ENCODE measurements at regions not wholly inside any gene's neighbourhood (a gene's known extent, or its start where the extent isn't known, plus 50 kb on each side); places are given as distances from the start of the nearest gene placed in this dataset.
"Not testable (repeated sequence)": the region's sequence is repeated elsewhere in the genome, so short reads cannot be mapped to it uniquely, and the experiment has no call there.

- Histone ChIP-seq H3K4me2 (ENCODE audit: low read length) (peak overlapping the region; percentile 88), H3K4me1 (ENCODE audit: low read length) (peaks cover 18% of the 10 kb centered on the region), H2AFZ (ENCODE audit: low read depth, low read length) (peak overlapping the region; percentile 97)
Observed at GRCh38 chr6:149140910-149141290, 176.6 kb upstream of the TAB2 start.

GRCh38 chr6:149142924-149143429, 174.5 kb upstream of the TAB2 start:
- H3K4me2 ChIP-seq (ENCODE audit: low read length), result no peak overlapping the region
- H4K20me1 ChIP-seq (ENCODE audit: insufficient read depth, low read length), result no peaks in the 10 kb centered on the region
- H3K9ac ChIP-seq (ENCODE audit: low read length), result no peak overlapping the region
- H3K27ac ChIP-seq (ENCODE audit: low read length), result no peak overlapping the region
- H3K79me2 ChIP-seq (ENCODE audit: low read length), result no peaks in the 10 kb centered on the region
- TF ChIP-seq CTCF (IDR thresholded peaks at IDR 0.05; ENCODE audit: low read depth, low read length) (no peak), EZH2phosphoT487 (IDR thresholded peaks at IDR 0.05; ENCODE audit: low read depth) (no peak)
- peaks cover 21% of the 10 kb centered on the region for H3K4me1 ChIP-seq (ENCODE audit: low read length)
- peaks cover 3% of the 10 kb centered on the region for H3K36me3 ChIP-seq (replicated peaks; ENCODE audit: low read depth, low read length)
- no peaks in the 10 kb centered on the region for H3K9me3 ChIP-seq (ENCODE audit: insufficient read depth, low read length)
- H2AFZ ChIP-seq (ENCODE audit: low read depth, low read length), result no peak overlapping the region
- H3K4me3 ChIP-seq (ENCODE audit: low read length), result no peak overlapping the region
- no peaks in the 10 kb centered on the region for H3K27me3 ChIP-seq (ENCODE audit: low read depth, low read length)

More at GRCh38 chr6:149140910-149141290, 176.6 kb upstream of the TAB2 start:
- TF ChIP-seq CTCF (IDR thresholded peaks at IDR 0.05; ENCODE audit: low read depth, low read length), result no peak
- no peak for TF ChIP-seq EZH2phosphoT487 (IDR thresholded peaks at IDR 0.05; ENCODE audit: low read depth)
- H3K36me3 ChIP-seq (replicated peaks; ENCODE audit: low read depth, low read length), result peaks cover 3% of the 10 kb centered on the region
- H3K9me3 ChIP-seq (ENCODE audit: insufficient read depth, low read length), result no peaks in the 10 kb centered on the region
- peak overlapping the region; percentile 63 for H3K4me3 ChIP-seq (ENCODE audit: low read length)
- no peaks in the 10 kb centered on the region for H3K27me3 ChIP-seq (ENCODE audit: low read depth, low read length)
- no peaks in the 10 kb centered on the region for H3K79me2 ChIP-seq (ENCODE audit: low read length)
- H3K9ac ChIP-seq (ENCODE audit: low read length), result peak overlapping the region; percentile 42
- peak overlapping the region; percentile 43 for H3K27ac ChIP-seq (ENCODE audit: low read length)
- no peaks in the 10 kb centered on the region for H4K20me1 ChIP-seq (ENCODE audit: insufficient read depth, low read length)

- H3K36me3 ChIP-seq (replicated peaks; ENCODE audit: low read depth, low read length); H3K27me3 ChIP-seq (ENCODE audit: low read depth, low read length); H3K9me3 ChIP-seq (ENCODE audit: insufficient read depth, low read length); H3K79me2 ChIP-seq (ENCODE audit: low read length); H3K27ac ChIP-seq (ENCODE audit: low read length); H4K20me1 ChIP-seq (ENCODE audit: insufficient read depth, low read length); H3K9ac ChIP-seq (ENCODE audit: low read length); H3K4me2 ChIP-seq (ENCODE audit: low read length); H3K4me3 ChIP-seq (ENCODE audit: low read length); H2AFZ ChIP-seq (ENCODE audit: low read depth, low read length): not testable (repeated sequence)
- peaks cover 11% of the 10 kb centered on the region for H3K4me1 ChIP-seq (ENCODE audit: low read length)
Observed at GRCh38 chr6:149145800-149146199, 171.7 kb upstream of the TAB2 start.

- Histone ChIP-seq H3K27ac (ENCODE audit: low read length) (no peak overlapping the region), H2AFZ (ENCODE audit: low read depth, low read length) (no peak overlapping the region)
- no peak for TF ChIP-seq EZH2phosphoT487 (IDR thresholded peaks at IDR 0.05; ENCODE audit: low read depth)
Observed at GRCh38 chr6:149147195-149147594, 170.3 kb upstream of the TAB2 start.

GRCh38 chr6:149147938-149148718, 169.4 kb upstream of the TAB2 start:
- Histone ChIP-seq H3K4me3 (ENCODE audit: low read length) (no peak overlapping the region), H4K20me1 (ENCODE audit: insufficient read depth, low read length) (no peaks in the 10 kb centered on the region), H3K36me3 (replicated peaks; ENCODE audit: low read depth, low read length) (no peaks in the 10 kb centered on the region), H3K4me2 (ENCODE audit: low read length) (no peak overlapping the region), H3K4me1 (ENCODE audit: low read length) (peaks cover 6% of the 10 kb centered on the region), H3K27ac (ENCODE audit: low read length) (no peak overlapping the region), H3K79me2 (ENCODE audit: low read length) (no peaks in the 10 kb centered on the region), H3K9ac (ENCODE audit: low read length) (no peak overlapping the region), H3K27me3 (ENCODE audit: low read depth, low read length) (no peaks in the 10 kb centered on the region), H3K9me3 (ENCODE audit: insufficient read depth, low read length) (no peaks in the 10 kb centered on the region), H2AFZ (ENCODE audit: low read depth, low read length) (no peak overlapping the region)
- TF ChIP-seq CTCF (IDR thresholded peaks at IDR 0.05; ENCODE audit: low read depth, low read length), result no peak
- no peak for TF ChIP-seq EZH2phosphoT487 (IDR thresholded peaks at IDR 0.05; ENCODE audit: low read depth)

More at GRCh38 chr6:149147195-149147594, 170.3 kb upstream of the TAB2 start:
- Histone ChIP-seq H4K20me1 (ENCODE audit: insufficient read depth, low read length) (no peaks in the 10 kb centered on the region), H3K9ac (ENCODE audit: low read length) (no peak overlapping the region), H3K4me1 (ENCODE audit: low read length) (peaks cover 6% of the 10 kb centered on the region), H3K4me2 (ENCODE audit: low read length) (no peak overlapping the region), H3K9me3 (ENCODE audit: insufficient read depth, low read length) (no peaks in the 10 kb centered on the region), H3K4me3 (ENCODE audit: low read length) (no peak overlapping the region), H3K27me3 (ENCODE audit: low read depth, low read length) (no peaks in the 10 kb centered on the region), H3K79me2 (ENCODE audit: low read length) (no peaks in the 10 kb centered on the region), H3K36me3 (replicated peaks; ENCODE audit: low read depth, low read length) (peaks cover 3% of the 10 kb centered on the region)
